Naive thymus-derived CD8-positive, alpha-beta T cell (primary cell): ENCODE measurements at regions not wholly inside any gene's neighbourhood (a gene's known extent, or its start where the extent isn't known, plus 50 kb on each side); places are given as distances from the start of the nearest gene placed in this dataset.

Experiments used
- ATAC-seq, 2 donors: fragments of 150-1000 bp; cut with Tn5 transposase in 1 of 2; sonication (Bioruptor Pico), chemical (Tn5 transposase) in 1 of 2; 1 replicate in 1 of 2; 2 replicates in 1 of 2; pipeline ENCODE4 v1.10.0; 2021; ENCODE audit warnings: mild to moderate bottlenecking in 2 of 2, moderate library complexity in 2 of 2
- POLR2A ChIA-PET: fragments of 350-600 bp; sonication (Branson Sonifier 250); formaldehyde crosslinking; loops from one replicate; lab custom pipeline; 2021; ENCODE audit warnings: antibody characterized with exemption; lab: Charles Lee
- DNase-seq, 10 donors: peaks; one replicate each; pipeline versions ENCODE4 v3.0.0 to v3.0.0-alpha.2; 2020 to 2022
- H3K27ac Mint-ChIP-seq, 10 donors: one replicate each; pipeline ENCODE4 v1.8.0; 2020 to 2022; ENCODE audit warnings: mild to moderate bottlenecking in 10 of 10, mixed read lengths in 10 of 10, moderate library complexity in 4 of 10, inconsistent platforms in 1 of 10
- H3K27me3 Mint-ChIP-seq, 5 donors: one replicate each; pipeline ENCODE4 v1.8.0; 2021 to 2022; ENCODE audit warnings: mixed read lengths in 5 of 5
- H3K36me3 Mint-ChIP-seq, 3 donors: one replicate each; pipeline ENCODE4 v1.8.0; 2020 to 2022; ENCODE audit warnings: mixed read lengths in 3 of 3, mild to moderate bottlenecking in 2 of 3, inconsistent platforms in 1 of 3
- H3K4me1 Mint-ChIP-seq, 4 donors: one replicate each; pipeline ENCODE4 v1.8.0; 2021 to 2022; ENCODE audit warnings: mixed read lengths in 4 of 4
- H3K4me3 Mint-ChIP-seq, 10 donors: one replicate each; pipeline ENCODE4 v1.8.0; 2020 to 2022; ENCODE audit warnings: mild to moderate bottlenecking in 10 of 10, mixed read lengths in 10 of 10, moderate library complexity in 6 of 10, inconsistent platforms in 1 of 10
- H3K9me3 Mint-ChIP-seq, 9 donors: one replicate each; pipeline ENCODE4 v1.8.0; 2020 to 2022; ENCODE audit warnings: mixed read lengths in 9 of 9, mild to moderate bottlenecking in 3 of 9, inconsistent platforms in 1 of 9, moderate library complexity in 1 of 9

DNA sequence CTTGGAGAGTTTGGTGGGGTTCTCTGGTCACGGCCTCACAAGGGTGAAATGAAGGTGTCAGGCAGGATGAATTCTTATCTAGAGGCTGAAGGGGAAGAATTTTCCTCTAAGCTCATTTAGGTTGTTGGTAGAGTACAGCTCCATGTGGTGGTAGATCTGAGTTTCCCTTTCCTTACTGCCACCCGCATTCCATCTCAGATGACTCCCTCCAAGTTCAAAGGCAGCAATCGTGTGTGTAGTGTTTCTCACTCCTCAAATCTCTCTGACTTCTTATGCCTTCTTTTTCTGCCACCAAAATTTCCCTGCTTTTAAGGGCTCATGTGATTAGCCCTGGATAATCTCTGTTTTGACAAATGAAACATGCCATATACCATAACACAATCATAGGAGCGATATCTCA, 135.5 kb upstream of the MYOCD start:
- H3K9me3 Mint-ChIP-seq, result peaks cover 0 to 9% (median 1%) of the 10 kb centered on the region in 9 donors
- peaks cover 0 to 3% (median 0%) of the 10 kb centered on the region in 5 donors for H3K27me3 Mint-ChIP-seq
- no peak overlapping the region for H3K4me3 Mint-ChIP-seq
- ATAC-seq (no peak), DNase-seq (no peak)
- H3K27ac Mint-ChIP-seq, result no peak overlapping the region
- H3K4me1 Mint-ChIP-seq, result no peaks in the 10 kb centered on the region
- no peaks in the 10 kb centered on the region for H3K36me3 Mint-ChIP-seq
- POLR2A ChIA-PET, result no interaction called here

DNA sequence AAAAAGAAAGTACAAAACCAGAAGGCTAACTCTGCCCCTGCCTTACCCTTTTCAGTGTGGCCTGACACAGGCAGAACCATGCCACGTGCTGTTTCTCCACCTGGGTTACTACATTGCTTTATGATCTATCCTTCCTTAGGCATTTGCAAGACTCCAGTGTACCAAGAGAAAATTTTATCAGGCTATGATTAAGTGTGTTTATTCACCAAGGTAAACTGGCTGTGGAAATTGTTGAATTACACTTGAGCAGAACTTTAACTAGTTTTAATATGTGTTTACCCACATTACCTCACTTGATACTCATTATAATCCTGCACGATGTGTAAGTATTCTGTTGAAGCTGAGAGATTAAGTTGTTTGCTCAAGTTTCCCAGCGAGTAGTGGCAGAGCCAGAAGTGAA, 129.7 kb upstream of the MYOCD start:
- Mint-ChIP-seq H3K4me3 (no peak overlapping the region), H3K9me3 (peaks cover 0 to 17% (median 1%) of the 10 kb centered on the region in 9 donors), H3K27me3 (peaks cover 0 to 5% (median 1%) of the 10 kb centered on the region in 5 donors), H3K4me1 (no peaks in the 10 kb centered on the region), H3K27ac (no peak overlapping the region), H3K36me3 (no peaks in the 10 kb centered on the region)
- DNase-seq (no peak), ATAC-seq (no peak)
- POLR2A ChIA-PET, result no interaction called here

DNA sequence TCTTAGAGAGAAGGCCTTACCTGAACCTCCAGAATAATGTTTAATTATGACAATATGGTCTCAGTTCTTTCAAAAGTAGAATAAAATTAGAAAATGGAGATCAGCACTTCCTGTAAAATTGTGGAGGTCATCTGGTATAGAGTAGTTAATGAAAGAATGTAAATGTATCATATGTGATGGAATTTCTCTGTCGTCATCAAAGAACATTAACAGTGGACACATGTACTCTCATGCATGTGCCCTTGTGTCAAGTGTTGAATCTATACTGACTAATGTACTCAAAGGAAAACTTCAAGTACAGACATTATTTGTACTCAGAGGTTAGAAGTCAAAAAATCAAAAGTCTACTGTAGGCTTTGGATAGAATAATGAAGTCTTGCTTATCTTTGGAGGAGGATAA, 129.2 kb upstream of the MYOCD start:
- ATAC-seq (no peak), DNase-seq (no peak)
- POLR2A ChIA-PET, result no interaction called here
- H3K4me1 Mint-ChIP-seq, result no peaks in the 10 kb centered on the region
- no peak overlapping the region for H3K4me3 Mint-ChIP-seq
- peaks cover 0 to 5% (median 1%) of the 10 kb centered on the region in 5 donors for H3K27me3 Mint-ChIP-seq
- H3K27ac Mint-ChIP-seq, result no peak overlapping the region
- H3K9me3 Mint-ChIP-seq, result peaks cover 0 to 17% (median 3%) of the 10 kb centered on the region in 9 donors
- no peaks in the 10 kb centered on the region for H3K36me3 Mint-ChIP-seq

DNA sequence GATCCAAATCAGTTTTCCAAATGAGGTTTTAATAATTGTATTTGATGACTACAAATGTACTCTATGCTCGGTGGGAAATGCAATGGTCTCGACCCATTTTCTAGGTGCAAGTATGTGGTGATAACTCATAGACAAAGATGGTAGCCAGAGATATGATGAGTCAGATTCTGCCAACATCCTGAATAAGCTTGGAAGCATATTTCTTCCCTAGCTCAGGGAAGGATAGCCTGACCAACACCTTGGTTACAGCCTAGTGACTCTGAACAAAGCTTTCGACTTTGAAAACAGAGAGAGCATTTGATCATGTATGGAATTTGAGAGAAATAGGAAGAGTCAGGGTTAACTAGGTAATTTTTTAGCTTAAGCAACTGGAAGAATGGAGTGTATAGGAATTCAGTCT, 128.3 kb upstream of the MYOCD start:
- H3K4me3 Mint-ChIP-seq, result no peak overlapping the region
- ATAC-seq (no peak), DNase-seq (no peak)
- H3K27me3 Mint-ChIP-seq, result peaks cover 0 to 5% (median 1%) of the 10 kb centered on the region in 5 donors
- no peaks in the 10 kb centered on the region for H3K4me1 Mint-ChIP-seq
- no peak overlapping the region for H3K27ac Mint-ChIP-seq
- H3K9me3 Mint-ChIP-seq, result peaks cover 0 to 17% (median 3%) of the 10 kb centered on the region in 9 donors
- no peaks in the 10 kb centered on the region for H3K36me3 Mint-ChIP-seq
- POLR2A ChIA-PET, result no interaction called here

DNA sequence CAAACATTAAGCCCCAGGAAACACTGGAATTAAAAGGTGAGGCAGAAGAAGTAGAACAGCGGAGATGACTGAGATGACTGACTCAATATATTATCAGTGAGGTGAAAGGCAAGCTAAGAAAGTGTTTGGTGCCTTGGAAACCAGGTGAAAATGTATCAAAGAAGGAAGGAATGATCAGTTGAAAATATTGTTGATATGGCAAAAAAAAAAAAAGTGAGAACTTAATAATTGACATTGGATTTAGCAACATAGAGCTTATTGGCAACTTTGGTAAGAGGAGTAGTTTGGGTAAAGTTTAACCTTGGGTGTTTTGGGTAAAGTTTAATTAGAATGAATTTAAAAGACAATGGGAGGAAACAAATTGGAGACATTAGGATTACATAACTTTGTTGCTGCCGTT, 127.7 kb upstream of the MYOCD start:
- Mint-ChIP-seq H3K27ac (no peak overlapping the region), H3K4me1 (no peaks in the 10 kb centered on the region), H3K27me3 (peaks cover 0 to 5% (median 1%) of the 10 kb centered on the region in 5 donors), H3K4me3 (no peak overlapping the region), H3K36me3 (no peaks in the 10 kb centered on the region), H3K9me3 (peaks cover 0 to 17% (median 3%) of the 10 kb centered on the region in 9 donors)
- DNase-seq, result no peak
- POLR2A ChIA-PET, result no interaction called here
- no peak for ATAC-seq

DNA sequence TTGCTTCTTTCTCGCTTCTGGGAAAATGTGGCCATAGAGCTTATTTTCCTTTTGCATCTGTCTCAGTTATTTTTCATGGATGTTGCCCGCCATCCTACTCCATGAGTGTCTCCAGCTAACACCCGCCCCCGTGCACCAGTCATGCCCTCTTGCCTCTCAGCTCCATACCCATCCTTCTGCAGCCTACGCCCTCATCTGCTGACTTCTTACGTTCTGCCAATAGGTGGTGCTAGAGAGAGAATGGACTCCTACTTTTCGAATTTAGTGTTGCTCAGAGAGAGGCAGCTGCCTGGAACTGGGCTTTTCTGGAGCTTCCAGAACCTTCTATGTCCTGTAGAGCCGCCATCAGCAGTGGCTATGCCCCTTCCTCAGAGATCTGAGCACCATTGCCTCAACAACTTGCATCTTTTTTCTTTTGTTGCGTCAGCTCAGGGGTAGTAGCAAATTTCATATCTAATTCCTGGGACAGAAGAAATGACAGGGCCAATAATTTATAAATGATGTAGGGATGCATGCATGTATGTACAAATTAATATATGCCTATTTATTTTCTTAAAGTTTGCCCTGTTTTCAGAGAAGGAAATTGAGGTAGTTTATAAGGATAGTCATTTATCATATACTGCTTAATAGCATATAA, 119.7 kb upstream of the MYOCD start:
- no peaks in the 10 kb centered on the region for H3K36me3 Mint-ChIP-seq
- DNase-seq (no peak), ATAC-seq (no peak)
- no peak overlapping the region for H3K4me3 Mint-ChIP-seq
- POLR2A ChIA-PET, result no interaction called here
- H3K4me1 Mint-ChIP-seq, result peaks cover 0 to 3% (median 0%) of the 10 kb centered on the region in 4 donors
- peaks cover 0 to 3% (median 0%) of the 10 kb centered on the region in 5 donors for H3K27me3 Mint-ChIP-seq
- peaks cover 0 to 5% (median 2%) of the 10 kb centered on the region in 9 donors for H3K9me3 Mint-ChIP-seq
- H3K27ac Mint-ChIP-seq, result no peak overlapping the region

DNA sequence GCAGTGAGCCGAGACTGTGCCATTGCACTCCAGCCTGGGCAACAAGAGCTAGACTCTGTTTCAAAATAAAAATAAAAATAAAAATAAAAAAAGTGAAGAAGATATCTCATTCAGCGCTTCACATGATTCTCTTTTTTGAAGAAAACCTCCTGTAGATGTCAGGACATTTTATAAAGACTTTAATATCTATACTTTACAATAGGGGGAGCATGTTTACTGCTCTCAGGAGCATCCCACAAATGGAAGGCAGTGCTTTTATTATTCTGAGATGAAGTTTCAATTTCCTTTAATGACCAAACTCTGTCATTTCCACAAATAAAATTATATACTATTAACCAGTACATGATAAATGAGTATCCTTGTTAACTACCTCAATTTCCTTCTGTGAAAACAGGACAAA, 118.7 kb upstream of the MYOCD start:
- no peak for DNase-seq
- Mint-ChIP-seq H3K27ac (no peak overlapping the region), H3K27me3 (peaks cover 0 to 9% (median 0%) of the 10 kb centered on the region in 5 donors), H3K36me3 (no peaks in the 10 kb centered on the region), H3K4me1 (peaks cover 0 to 3% (median 0%) of the 10 kb centered on the region in 4 donors), H3K4me3 (no peak overlapping the region), H3K9me3 (peaks cover 0 to 10% (median 0%) of the 10 kb centered on the region in 9 donors)
- POLR2A ChIA-PET, result no interaction called here
- no peak for ATAC-seq

DNA sequence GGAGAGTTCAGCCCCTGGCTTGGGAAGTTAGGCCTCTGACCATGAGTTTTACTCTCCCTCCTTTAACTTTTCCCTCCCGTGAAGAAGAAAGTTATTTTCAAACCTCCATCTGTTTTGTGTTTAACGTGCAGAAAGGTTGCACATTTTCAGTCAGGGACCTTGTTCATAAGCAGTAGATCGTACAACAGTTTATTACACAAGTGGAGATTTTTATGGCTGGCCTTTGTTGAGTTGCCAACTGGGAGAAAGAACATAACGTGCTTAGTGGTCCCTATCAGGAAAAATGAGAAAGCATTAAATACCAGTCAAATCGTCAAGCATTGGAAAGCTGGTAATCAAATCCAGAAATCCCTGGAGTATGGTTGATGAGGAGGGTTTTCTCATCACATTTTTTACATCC, 117.9 kb upstream of the MYOCD start:
- POLR2A ChIA-PET, result no interaction called here
- ATAC-seq (no peak), DNase-seq (no peak)
- Mint-ChIP-seq H3K4me1 (peaks cover 0 to 3% (median 0%) of the 10 kb centered on the region in 4 donors), H3K4me3 (no peak overlapping the region), H3K36me3 (no peaks in the 10 kb centered on the region), H3K27me3 (peaks cover 0 to 9% (median 0%) of the 10 kb centered on the region in 5 donors), H3K27ac (no peak overlapping the region), H3K9me3 (peaks cover 0 to 10% (median 0%) of the 10 kb centered on the region in 9 donors)

DNA sequence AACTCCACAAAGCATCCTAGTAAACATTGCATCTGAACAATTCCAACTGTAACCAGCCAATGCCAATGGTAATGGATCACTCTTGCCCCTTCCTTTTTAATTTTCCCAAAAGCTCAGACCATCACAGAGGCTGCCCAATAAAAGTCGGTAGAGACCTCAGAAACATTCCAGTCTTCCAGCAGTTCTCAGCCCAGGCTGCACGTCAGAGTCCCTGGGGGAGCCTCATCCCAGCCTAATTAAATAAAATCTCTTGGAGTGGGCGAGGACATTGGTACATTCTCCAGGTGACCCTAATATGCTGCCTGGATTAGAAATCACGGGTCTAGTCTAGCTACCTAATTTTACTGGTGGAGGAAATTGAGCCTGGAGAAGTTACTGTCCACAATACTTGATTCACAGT, 117.1 kb upstream of the MYOCD start:
- POLR2A ChIA-PET, result no interaction called here
- H3K4me1 Mint-ChIP-seq, result peaks cover 0 to 3% (median 0%) of the 10 kb centered on the region in 4 donors

DNA sequence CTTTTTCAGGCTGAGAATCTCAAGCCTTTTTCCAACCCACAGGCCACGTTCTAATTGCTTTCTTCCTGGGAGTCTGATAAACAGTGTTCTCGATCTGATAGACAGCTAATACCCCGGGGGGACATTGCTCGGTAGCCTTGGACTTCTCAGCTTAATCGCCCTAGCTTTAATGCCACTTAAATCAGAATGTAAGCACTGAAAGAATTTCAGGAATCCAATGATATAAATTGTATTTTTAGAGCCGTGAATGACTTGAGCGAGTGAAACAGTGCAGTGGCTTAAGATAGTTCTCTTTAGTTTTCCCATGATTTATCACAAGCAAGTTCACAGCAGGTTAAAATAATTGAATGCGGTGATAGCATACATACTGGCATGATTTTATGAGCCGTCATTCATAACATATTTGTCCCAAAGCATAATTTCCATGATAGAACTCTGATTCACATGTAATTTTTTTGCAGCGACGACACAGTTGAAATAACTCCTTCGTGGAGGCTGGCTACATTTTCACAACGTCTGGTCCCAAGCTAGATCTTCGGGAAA, 116.1 kb upstream of the MYOCD start:
- peaks cover 0 to 9% (median 0%) of the 10 kb centered on the region in 5 donors for H3K27me3 Mint-ChIP-seq
- no peaks in the 10 kb centered on the region for H3K36me3 Mint-ChIP-seq
- no peak overlapping the region for H3K27ac Mint-ChIP-seq
- no peak for DNase-seq
- peaks cover 0 to 3% (median 0%) of the 10 kb centered on the region in 4 donors for H3K4me1 Mint-ChIP-seq
- POLR2A ChIA-PET, result no interaction called here
- no peak for ATAC-seq
- no peak overlapping the region for H3K4me3 Mint-ChIP-seq
- H3K9me3 Mint-ChIP-seq, result peaks cover 0 to 6% (median 0%) of the 10 kb centered on the region in 9 donors

More for the DNA sequence above, 117.1 kb upstream of the MYOCD start:
- DNase-seq (no peak), ATAC-seq (no peak)
- Mint-ChIP-seq H3K27ac (no peak overlapping the region), H3K27me3 (peaks cover 0 to 9% (median 0%) of the 10 kb centered on the region in 5 donors), H3K9me3 (peaks cover 0 to 9% (median 0%) of the 10 kb centered on the region in 9 donors), H3K36me3 (no peaks in the 10 kb centered on the region), H3K4me3 (no peak overlapping the region)

DNA sequence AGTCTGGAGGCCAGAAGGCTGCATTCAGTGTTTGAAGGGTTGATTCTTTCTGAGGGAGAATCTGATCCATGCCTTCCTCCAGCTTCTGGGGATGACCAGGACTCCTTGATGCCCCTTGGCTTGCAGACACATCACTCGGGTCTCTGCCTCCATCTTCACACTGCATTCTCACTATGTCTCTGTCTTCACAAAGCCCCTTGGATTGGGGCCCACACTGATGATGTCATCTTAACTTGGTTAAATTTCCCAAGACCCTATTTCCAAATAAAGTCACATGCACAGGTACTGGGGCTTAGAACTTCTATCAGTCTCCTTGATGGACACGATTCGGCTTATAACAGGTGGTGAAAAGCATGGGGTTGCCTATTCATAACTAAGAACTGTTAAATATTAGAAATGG, 112.1 kb upstream of the MYOCD start:
- Mint-ChIP-seq H3K36me3 (no peaks in the 10 kb centered on the region), H3K9me3 (peaks cover 0 to 6% (median 0%) of the 10 kb centered on the region in 9 donors), H3K4me1 (no peaks in the 10 kb centered on the region), H3K4me3 (no peak overlapping the region), H3K27ac (no peak overlapping the region), H3K27me3 (peaks cover 0 to 5% (median 0%) of the 10 kb centered on the region in 5 donors)
- POLR2A ChIA-PET, result no interaction called here
- ATAC-seq, result no peak
- no peak for DNase-seq

DNA sequence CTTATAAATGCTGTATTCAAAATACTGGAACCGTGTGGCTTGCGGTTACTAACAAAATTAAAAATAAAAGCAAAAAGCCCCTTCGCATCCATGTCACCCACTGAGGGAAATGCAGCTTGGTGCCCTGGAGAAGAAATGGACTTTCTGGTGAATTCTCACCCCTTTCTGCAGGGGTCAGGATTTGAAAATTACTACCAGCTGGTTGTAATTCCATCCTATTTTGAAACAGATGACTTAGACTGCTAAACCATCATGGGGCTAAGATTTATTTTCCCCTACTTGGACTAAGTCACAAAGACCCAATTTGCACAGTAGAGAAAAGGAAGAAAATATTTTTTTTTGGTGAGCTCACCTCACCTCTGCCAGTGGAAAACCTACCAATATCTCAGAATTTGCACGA, 111.4 kb upstream of the MYOCD start:
- Mint-ChIP-seq H3K27me3 (peaks cover 0 to 5% (median 0%) of the 10 kb centered on the region in 5 donors), H3K4me3 (no peak overlapping the region), H3K27ac (no peak overlapping the region), H3K4me1 (no peaks in the 10 kb centered on the region), H3K36me3 (no peaks in the 10 kb centered on the region), H3K9me3 (peaks cover 0 to 6% (median 0%) of the 10 kb centered on the region in 9 donors)
- POLR2A ChIA-PET, result no interaction called here
- DNase-seq, result no peak
- no peak for ATAC-seq

DNA sequence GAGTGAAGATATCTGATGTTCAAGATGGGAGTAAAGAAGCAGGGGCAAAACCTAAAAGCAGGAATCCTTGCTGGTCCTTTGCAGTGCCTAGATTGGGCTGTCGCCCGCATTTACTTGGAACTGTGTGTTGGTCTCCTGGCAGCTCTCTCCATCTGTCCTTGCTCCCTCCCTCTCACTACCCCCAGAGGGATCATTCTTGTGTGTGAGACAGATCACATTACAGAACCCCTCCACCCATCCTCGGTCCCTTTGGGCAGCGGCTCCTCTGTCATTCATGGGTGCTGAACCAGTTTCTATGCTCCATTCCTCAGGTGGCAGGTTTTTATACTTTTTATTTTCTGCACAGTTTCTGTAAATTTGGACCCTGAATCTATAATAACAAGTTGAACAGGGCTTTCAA, 99.4 kb upstream of the MYOCD start:
- H3K36me3 Mint-ChIP-seq, result no peaks in the 10 kb centered on the region
- DNase-seq (no peak), ATAC-seq (no peak)
- H3K27ac Mint-ChIP-seq, result no peak overlapping the region
- no peak overlapping the region for H3K4me3 Mint-ChIP-seq
- H3K4me1 Mint-ChIP-seq, result no peaks in the 10 kb centered on the region
- POLR2A ChIA-PET, result no interaction called here
- H3K9me3 Mint-ChIP-seq, result peaks cover 0 to 21% (median 5%) of the 10 kb centered on the region in 9 donors
- H3K27me3 Mint-ChIP-seq, result peaks cover 0 to 29% (median 0%) of the 10 kb centered on the region in 5 donors
